K562 (cell line): ENCODE measurements at regions not wholly inside any gene's neighbourhood (a gene's known extent, or its start where the extent isn't known, plus 50 kb on each side); places are given as distances from the start of the nearest gene placed in this dataset.

Experiments
- ATAC-seq: fragments of 200-7000 bp; cut with Tn5 transposase; 3 replicates; pipeline ENCODE4 v1.9.1; 2020; ENCODE audit warnings: moderate library complexity
- BruUV-seq: library from RNA; stranded (reverse); fragments of 400-500 nt; replicated peaks from 2 replicates; lab custom pipeline; 2021; lab: Mats Ljungman, UMichigan
- CTCF ChIA-PET: fragments of 300-600 bp; formaldehyde crosslinking; extraction: SDS; loops from one replicate; lab custom pipeline; 2021; ENCODE audit warnings: low intra/inter-chr PET ratio; lab: Yijun Ruan, JAX
- POLR2A ChIA-PET: fragments of 300-600, 350-650 bp; sonication (Branson Sonifier 250); formaldehyde crosslinking; extraction: SDS; loops from one replicate; lab custom pipeline; 2021; ENCODE audit warnings: antibody characterized with exemption, inconsistent platforms; lab: Yijun Ruan, JAX
- DNase-seq, 4 experiments: peaks; one replicate each; pipeline versions ENCODE4 v3.0.0 to v3.0.0-alpha.2; 2011 to 2018; ENCODE audit warnings: low spot score in 3 of 4, mixed read lengths in 3 of 4; ENCODE audit errors: extremely low read depth in 1 of 4
- FAIRE-seq: peaks from 2 replicates; lab custom pipeline; 2011; peaks lifted over from hg19 to GRCh38; lab: Jason Lieb, UNC
- H2AFZ ChIP-seq: 2 replicates; pipeline ENCODE4 v1.6.0; 2011; ENCODE audit warnings: low read depth, low read length, control low read depth, inconsistent platforms
- H3K27ac ChIP-seq: fragments of 200-600 bp; 3 replicates; pipeline ENCODE4 v1.8.0; 2011; ENCODE audit warnings: low read depth, mild to moderate bottlenecking, control low read depth, inconsistent platforms, low read length, moderate library complexity, mixed read lengths; ENCODE audit errors: extremely low read depth
- H3K27me3 ChIP-seq, 2 experiments: fragments of 300-600 bp in 1 of 2; 2 replicates in 1 of 2; 3 replicates in 1 of 2; pipeline versions ENCODE4 v1.6.0 to v1.8.0; 2011; ENCODE audit warnings: inconsistent platforms in 2 of 2, low read length in 2 of 2, mild to moderate bottlenecking in 1 of 2, mixed read lengths in 1 of 2, moderate library complexity in 1 of 2; ENCODE audit not compliant: control insufficient read depth in 2 of 2, insufficient read depth in 2 of 2
- H3K36me3 ChIP-seq: fragments of 300-600 bp; 3 replicates; pipeline ENCODE4 v1.8.0; 2011; ENCODE audit warnings: mild to moderate bottlenecking, low read length, inconsistent platforms; ENCODE audit not compliant: control insufficient read depth, insufficient read depth
- H3K4me1 ChIP-seq, 2 experiments: fragments of 200-600 bp in 1 of 2; replicated peaks in 1 of 2; 2 replicates in 1 of 2; 3 replicates in 1 of 2; pipeline versions ENCODE4 v1.5.1 to v1.8.0; 2011; ENCODE audit warnings: inconsistent platforms in 2 of 2, low read length in 2 of 2, mild to moderate bottlenecking in 1 of 2, mixed read lengths in 1 of 2, moderate library complexity in 1 of 2; ENCODE audit not compliant: control insufficient read depth in 2 of 2, insufficient read depth in 2 of 2
- H3K4me2 ChIP-seq: 2 replicates; pipeline ENCODE4 v1.6.1; 2011; ENCODE audit warnings: low read length, control low read depth, inconsistent platforms, mixed read lengths; ENCODE audit not compliant: insufficient read depth
- H3K4me3 ChIP-seq: fragments of 200-600 bp; sonication (generic), shearing (Covaris generic); 2 replicates; pipeline ENCODE4 v1.5.1; 2016; ENCODE audit warnings: control low read depth, inconsistent platforms
- H3K79me2 ChIP-seq: fragments of 200-600 bp; 3 replicates; pipeline ENCODE4 v1.8.0; 2011; ENCODE audit warnings: low read length, inconsistent platforms; ENCODE audit not compliant: control insufficient read depth, insufficient read depth
- H3K9ac ChIP-seq, 2 experiments: 2 replicates each; pipeline versions ENCODE4 v1.6.0 to v1.6.1; 2011; ENCODE audit warnings: low read depth in 2 of 2, low read length in 2 of 2, control low read depth in 1 of 2, inconsistent platforms in 1 of 2, mild to moderate bottlenecking in 1 of 2, mixed read lengths in 1 of 2; ENCODE audit not compliant: insufficient read depth in 1 of 2
- H3K9me1 ChIP-seq: one replicate; pipeline ENCODE4 v1.6.0; 2011; ENCODE audit warnings: inconsistent platforms, mild to moderate bottlenecking, low read length, moderate library complexity; ENCODE audit not compliant: control insufficient read depth, insufficient read depth
- H3K9me3 ChIP-seq: replicated peaks from 2 replicates; pipeline ENCODE4 v1.5.1; 2011; ENCODE audit warnings: low read depth, low read length, inconsistent platforms; ENCODE audit not compliant: control insufficient read depth, insufficient read depth
- H4K20me1 ChIP-seq: replicated peaks from 2 replicates; pipeline ENCODE4 v1.6.1; 2011; ENCODE audit warnings: low read length, inconsistent platforms, mixed read lengths; ENCODE audit not compliant: control insufficient read depth, insufficient read depth
- CBX2 ChIP-seq: fragments of 200-600 bp; sonication (generic); IDR thresholded peaks from one replicate; pipeline ENCODE4 v1.6.1; 2012; ENCODE audit warnings: mild to moderate bottlenecking, low read length, inconsistent platforms; ENCODE audit not compliant: insufficient read depth, poor library complexity, severe bottlenecking
- COPS2 ChIP-seq: fragments of 450-650 bp; conservative IDR thresholded peaks from 2 replicates; pipeline ENCODE4 v1.6.1; 2016; ENCODE audit warnings: mild to moderate bottlenecking, moderate library complexity
- FOXM1 ChIP-seq, 2 experiments: fragments of 450-650 bp in 1 of 2; sonication (generic) in 1 of 2; formaldehyde crosslinking in 1 of 2; IDR thresholded peaks; 2 replicates each; pipeline versions ENCODE4 v1.6.1 to v1.9.0; 2017 to 2022; ENCODE audit warnings: low read depth in 2 of 2, mild to moderate bottlenecking in 2 of 2, missing genetic modification reagents in 1 of 2, moderate library complexity in 1 of 2
- GABPB2 ChIP-seq: fragments of 250-450 bp; sonication (Bioruptor Pico); conservative IDR thresholded peaks from 2 replicates; pipeline ENCODE4 v1.5.1; 2021; ENCODE audit warnings: mild to moderate bottlenecking
- KDM2B ChIP-seq: fragments of 250-450 bp; sonication (Bioruptor Pico); IDR thresholded peaks from 2 replicates; pipeline ENCODE4 v1.8.0; 2021; ENCODE audit warnings: mild to moderate bottlenecking, moderate library complexity
- L3MBTL2 ChIP-seq: fragments of 450-650 bp; IDR thresholded peaks from 2 replicates; pipeline ENCODE4 v1.6.1; 2016; ENCODE audit warnings: mild to moderate bottlenecking, moderate library complexity
- MAFG ChIP-seq: fragments of 450-650 bp; conservative IDR thresholded peaks from 2 replicates; pipeline ENCODE4 v1.6.1; 2016; ENCODE audit warnings: missing genetic modification characterization, missing compliant biosample characterization
- MCM5 ChIP-seq: fragments of 450-650 bp; IDR thresholded peaks from 2 replicates; pipeline ENCODE4 v1.6.1; 2016; ENCODE audit warnings: low read depth
- NFIX ChIP-seq: fragments of 250-450 bp; sonication (Bioruptor Pico); IDR thresholded peaks from 2 replicates; pipeline ENCODE4 v1.4.0; 2020; ENCODE audit warnings: low read depth, mild to moderate bottlenecking, moderate library complexity
- TBP ChIP-seq: optimal IDR thresholded peaks from 2 replicates; pipeline ENCODE3; 2011; ENCODE audit warnings: low read depth, low read length, improper control_type of control experiment
- ZNF212 ChIP-seq: fragments of 450-650 bp; formaldehyde crosslinking; IDR thresholded peaks from 2 replicates; pipeline ENCODE4 v1.4.0; 2020; ENCODE audit warnings: mild to moderate bottlenecking
- WGBS: fragments of 100-300 bp; shearing (Covaris generic); methylation state at CpG from one replicate; pipeline ENCODE4 v1.1.6; 2016; ENCODE audit warnings: low coverage, mixed read lengths; ENCODE audit not compliant: insufficient coverage; ENCODE audit errors: missing lambda C conversion rate; 5-methylcytosine and 5-hydroxymethylcytosine counted together
- in situ Hi-C: fragments of 300-500 bp; cut with MboI; formaldehyde crosslinking; loops from 4 replicates; pipeline ENCODE4 v1.15.0; 2018; ENCODE audit warnings: inconsistent platforms, mixed read lengths
- intact Hi-C: fragments of 100-400 bp; cut with micrococcal nuclease; formaldehyde crosslinking; loops from 2 replicates; pipeline ENCODE4 v1.14.2; 2022
- TF ChIP-seq, protein P1 (sequence below): sonication (generic); formaldehyde crosslinking; IDR thresholded peaks from 2 replicates; pipeline ENCODE4 v1.8.1; 2023; ENCODE audit warnings: mild to moderate bottlenecking, missing genetic modification reagents, moderate library complexity

DNA sequence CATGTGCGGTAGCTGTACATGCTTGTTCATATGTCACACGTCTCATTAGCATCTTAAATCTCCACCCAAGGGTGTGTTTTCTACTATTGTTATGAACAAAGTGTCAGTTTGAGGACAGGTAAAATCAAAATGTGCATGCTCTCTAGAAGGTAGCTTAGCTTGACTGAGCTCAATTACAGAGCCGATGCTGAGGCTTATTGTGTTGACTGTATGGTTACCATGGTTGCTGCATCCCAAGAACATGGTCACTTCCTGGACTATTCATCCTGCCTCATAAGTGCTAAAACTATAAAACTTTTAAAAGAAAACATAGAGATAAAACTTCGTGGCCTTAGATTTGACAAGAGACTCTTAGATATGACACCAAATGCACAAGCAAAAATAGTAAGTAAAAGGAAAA is 426.1 kb upstream of the CTNND2 start:
- intact Hi-C loops, result no loop called here

DNA sequence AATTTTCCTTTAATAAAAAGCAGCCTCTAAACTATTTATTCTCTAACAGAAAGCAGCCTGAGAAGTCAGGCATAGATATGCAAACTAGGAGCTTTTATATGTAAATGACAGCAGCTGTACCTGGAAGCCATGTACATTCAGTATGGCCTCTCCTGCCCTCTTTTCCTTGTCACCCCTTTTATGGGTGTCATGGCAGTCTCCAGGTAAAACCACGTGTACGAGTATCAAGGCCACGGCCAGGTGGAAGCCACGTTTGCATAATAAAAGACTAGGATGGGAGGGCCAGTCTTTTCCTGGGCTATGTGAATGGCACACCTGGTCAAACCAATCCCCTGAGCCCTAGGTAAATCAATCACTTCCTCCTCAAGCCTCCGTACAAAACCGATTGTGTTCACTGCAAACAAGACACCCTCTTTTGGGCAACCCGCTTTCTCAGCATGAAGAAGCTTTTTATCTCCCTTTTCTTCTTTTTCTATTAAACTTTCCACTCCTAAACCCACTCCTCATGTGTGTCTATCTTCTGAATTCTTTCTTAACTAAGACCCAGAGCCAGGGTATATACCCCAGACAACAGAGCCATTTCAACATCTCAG is 419.5 kb upstream of the CTNND2 start:
- Histone ChIP-seq H3K9ac (no peak overlapping the region), H3K79me2 (no peaks in the 10 kb centered on the region), H3K4me1 (no peaks in the 10 kb centered on the region), H4K20me1 (no peaks in the 10 kb centered on the region), H3K9me1 (no peaks in the 10 kb centered on the region), H3K36me3 (no peaks in the 10 kb centered on the region), H3K9me3 (no peaks in the 10 kb centered on the region; the same call in 1 of the 2 replicates), H3K4me2 (no peak overlapping the region), H2AFZ (no peak overlapping the region), H3K4me3 (no peak overlapping the region), H3K27ac (no peak overlapping the region), H3K27me3 (no peaks in the 10 kb centered on the region)
- ATAC-seq (no peak), FAIRE-seq (no peak), DNase-seq (no peak)
- WGBS, result 0% methylated on average over 7 of the region's 7 CpGs
- intact Hi-C loops, result no loop called here
- no TSS peak for BruUV-seq
- ChIA-PET CTCF (no interaction called here), POLR2A (no interaction called here)
- in situ Hi-C loops, result no loop called here
- TF ChIP-seq L3MBTL2, result no peak
- no peak for TF ChIP-seq MAFG (tag)
- TF ChIP-seq TBP, result no peak
- no peak for TF ChIP-seq MCM5
- no peak for TF ChIP-seq CBX2
- TF ChIP-seq GABPB2 (CRISPR knock-in tag), result no peak
- TF ChIP-seq, protein P1, sequence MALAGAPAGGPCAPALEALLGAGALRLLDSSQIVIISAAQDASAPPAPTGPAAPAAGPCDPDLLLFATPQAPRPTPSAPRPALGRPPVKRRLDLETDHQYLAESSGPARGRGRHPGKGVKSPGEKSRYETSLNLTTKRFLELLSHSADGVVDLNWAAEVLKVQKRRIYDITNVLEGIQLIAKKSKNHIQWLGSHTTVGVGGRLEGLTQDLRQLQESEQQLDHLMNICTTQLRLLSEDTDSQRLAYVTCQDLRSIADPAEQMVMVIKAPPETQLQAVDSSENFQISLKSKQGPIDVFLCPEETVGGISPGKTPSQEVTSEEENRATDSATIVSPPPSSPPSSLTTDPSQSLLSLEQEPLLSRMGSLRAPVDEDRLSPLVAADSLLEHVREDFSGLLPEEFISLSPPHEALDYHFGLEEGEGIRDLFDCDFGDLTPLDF (CRISPR knock-in tag), result no peak

More for the DNA sequence above, 426.1 kb upstream of the CTNND2 start:
- Histone ChIP-seq H3K27ac (no peak overlapping the region), H3K79me2 (no peaks in the 10 kb centered on the region), H3K36me3 (no peaks in the 10 kb centered on the region), H3K9me1 (no peaks in the 10 kb centered on the region), H3K4me1 (no peaks in the 10 kb centered on the region), H3K27me3 (no peaks in the 10 kb centered on the region), H3K9me3 (no peaks in the 10 kb centered on the region), H3K4me3 (no peak overlapping the region), H4K20me1 (no peaks in the 10 kb centered on the region), H3K4me2 (no peak overlapping the region), H2AFZ (no peak overlapping the region), H3K9ac (no peak overlapping the region)
- CTCF ChIA-PET, result no interaction called here
- 0% methylated on average over 4 of the region's 4 CpGs for WGBS
- TF ChIP-seq ZNF212 (CRISPR knock-in tag) (no peak), COPS2 (no peak), KDM2B (no peak), NFIX (CRISPR knock-in tag) (no peak), FOXM1 (IDR thresholded peaks at IDR 0.05; ENCODE audit: low read depth) (no peak), FOXM1 (CRISPR knock-in tag; IDR thresholded peaks at IDR 0.05; ENCODE audit: low read depth) (no peak)
- BruUV-seq, result no TSS peak
- no peak for ATAC-seq
- in situ Hi-C loops, result no loop called here
- no peak for FAIRE-seq
- DNase-seq, result no peak
- POLR2A ChIA-PET, result no interaction called here
